Fibroblast of mammary gland (primary cell): ENCODE measurements at regions not wholly inside any gene's neighbourhood (a gene's known extent, or its start where the extent isn't known, plus 50 kb on each side); places are given as distances from the start of the nearest gene placed in this dataset.

ENCODE experiments used
- DNase-seq: peaks from one replicate; pipeline ENCODE4 v3.0.0-alpha.2; 2010; ENCODE audit warnings: low read depth
- H3K4me3 ChIP-seq: 2 replicates; pipeline ENCODE4 v1.5.1; 2011; ENCODE audit warnings: low read depth, mild to moderate bottlenecking, low read length, moderate library complexity; ENCODE audit not compliant: control insufficient read depth
- CTCF ChIP-seq: conservative IDR thresholded peaks from 2 replicates; pipeline ENCODE4 v1.5.1; 2011; ENCODE audit warnings: low read depth, low read length, inconsistent platforms; ENCODE audit not compliant: control insufficient read depth, insufficient read depth

GRCh38 chr20:62554898-62555641, 79.3 kb upstream of the GATA5 start:
- TF ChIP-seq CTCF = no peak
- no peak overlapping the region for H3K4me3 ChIP-seq
- no peak for DNase-seq

GRCh38 chr20:62555642-62556420, 80.0 kb upstream of the GATA5 start:
- no peak for TF ChIP-seq CTCF
- DNase-seq = no peak
- no peak overlapping the region for H3K4me3 ChIP-seq

GRCh38 chr20:62557462-62557861, 81.7 kb upstream of the GATA5 start:
- TF ChIP-seq CTCF = no peak
- DNase-seq = no peak
- H3K4me3 ChIP-seq = no peak overlapping the region

- no peak for DNase-seq
- no peak overlapping the region for H3K4me3 ChIP-seq
- TF ChIP-seq CTCF = no peak
These were observed 82.2 kb upstream of the GATA5 start for GRCh38 chr20:62557999-62558408.

- no peak for DNase-seq
- H3K4me3 ChIP-seq = no peak overlapping the region
- TF ChIP-seq CTCF = no peak
These were observed 83.0 kb upstream of the GATA5 start for GRCh38 chr20:62558779-62559178.

GRCh38 chr20:62560162-62560561, 82.1 kb upstream of the SLCO4A1 start:
- no peak for DNase-seq
- TF ChIP-seq CTCF = no peak
- no peak overlapping the region for H3K4me3 ChIP-seq
